ENCODE measurements at regions not wholly inside any gene's neighbourhood (a gene's known extent, or its start where the extent isn't known, plus 50 kb on each side); places are given as distances from the start of the nearest gene placed in this dataset.

GRCh38 chr18:77981874-77982273 lies 732.2 kb downstream of the GALR1 start:
- Histone ChIP-seq H3K27ac (ENCODE audit: low read length) (no peak overlapping the region), H3K9me3 (ENCODE audit: control insufficient read depth in 1 of 2, low read length in 2 of 2) (peaks cover 0 to 5% of the 10 kb centered on the region in 2 donors), H3K27me3 (ENCODE audit: low read depth, low read length) (no peaks in the 10 kb centered on the region), H3K36me3 (ENCODE audit: control insufficient read depth in 1 of 2, insufficient read depth in 2 of 2, low read length in 2 of 2) (no peaks in the 10 kb centered on the region), H3K4me1 (ENCODE audit: control insufficient read depth in 1 of 2, insufficient read depth in 2 of 2, low read length in 2 of 2) (no peaks in the 10 kb centered on the region), H3K4me3 (ENCODE audit: low read depth in 1 of 2, low read length in 2 of 2) (no peak overlapping the region)

- no peak overlapping the region for H3K4me3 ChIP-seq (ENCODE audit: low read depth in 1 of 2, low read length in 2 of 2)
- no peaks in the 10 kb centered on the region for H3K36me3 ChIP-seq (ENCODE audit: control insufficient read depth in 1 of 2, insufficient read depth in 2 of 2, low read length in 2 of 2)
- H3K9me3 ChIP-seq (ENCODE audit: control insufficient read depth in 1 of 2, low read length in 2 of 2): peaks cover 0 to 5% of the 10 kb centered on the region in 2 donors
- H3K4me1 ChIP-seq (ENCODE audit: control insufficient read depth in 1 of 2, insufficient read depth in 2 of 2, low read length in 2 of 2): no peaks in the 10 kb centered on the region
- H3K27me3 ChIP-seq (ENCODE audit: low read depth, low read length): no peaks in the 10 kb centered on the region
- H3K27ac ChIP-seq (ENCODE audit: low read length): no peak overlapping the region
Measured at GRCh38 chr18:77983270-77983669, 733.6 kb downstream of the GALR1 start.

- H3K9me3 ChIP-seq (ENCODE audit: control insufficient read depth in 1 of 2, low read length in 2 of 2): peaks cover 0 to 5% of the 10 kb centered on the region in 2 donors
- H3K4me3 ChIP-seq (ENCODE audit: low read depth in 1 of 2, low read length in 2 of 2): no peak overlapping the region
- no peaks in the 10 kb centered on the region for H3K4me1 ChIP-seq (ENCODE audit: control insufficient read depth in 1 of 2, insufficient read depth in 2 of 2, low read length in 2 of 2)
- H3K27me3 ChIP-seq (ENCODE audit: low read depth, low read length): no peaks in the 10 kb centered on the region
- no peaks in the 10 kb centered on the region for H3K36me3 ChIP-seq (ENCODE audit: control insufficient read depth in 1 of 2, insufficient read depth in 2 of 2, low read length in 2 of 2)
- no peak overlapping the region for H3K27ac ChIP-seq (ENCODE audit: low read length)
Measured at GRCh38 chr18:77984178-77984577, 734.5 kb downstream of the GALR1 start.

- H3K4me1 ChIP-seq (ENCODE audit: control insufficient read depth in 1 of 2, insufficient read depth in 2 of 2, low read length in 2 of 2): no peaks in the 10 kb centered on the region
- no peaks in the 10 kb centered on the region for H3K36me3 ChIP-seq (ENCODE audit: control insufficient read depth in 1 of 2, insufficient read depth in 2 of 2, low read length in 2 of 2)
- H3K9me3 ChIP-seq (ENCODE audit: control insufficient read depth in 1 of 2, low read length in 2 of 2): peaks cover 0 to 5% of the 10 kb centered on the region in 2 donors
- H3K27me3 ChIP-seq (ENCODE audit: low read depth, low read length): no peaks in the 10 kb centered on the region
- no peak overlapping the region for H3K27ac ChIP-seq (ENCODE audit: low read length)
- no peak overlapping the region for H3K4me3 ChIP-seq (ENCODE audit: low read depth in 1 of 2, low read length in 2 of 2)
Measured at GRCh38 chr18:77984833-77985232, 735.2 kb downstream of the GALR1 start.

DNA sequence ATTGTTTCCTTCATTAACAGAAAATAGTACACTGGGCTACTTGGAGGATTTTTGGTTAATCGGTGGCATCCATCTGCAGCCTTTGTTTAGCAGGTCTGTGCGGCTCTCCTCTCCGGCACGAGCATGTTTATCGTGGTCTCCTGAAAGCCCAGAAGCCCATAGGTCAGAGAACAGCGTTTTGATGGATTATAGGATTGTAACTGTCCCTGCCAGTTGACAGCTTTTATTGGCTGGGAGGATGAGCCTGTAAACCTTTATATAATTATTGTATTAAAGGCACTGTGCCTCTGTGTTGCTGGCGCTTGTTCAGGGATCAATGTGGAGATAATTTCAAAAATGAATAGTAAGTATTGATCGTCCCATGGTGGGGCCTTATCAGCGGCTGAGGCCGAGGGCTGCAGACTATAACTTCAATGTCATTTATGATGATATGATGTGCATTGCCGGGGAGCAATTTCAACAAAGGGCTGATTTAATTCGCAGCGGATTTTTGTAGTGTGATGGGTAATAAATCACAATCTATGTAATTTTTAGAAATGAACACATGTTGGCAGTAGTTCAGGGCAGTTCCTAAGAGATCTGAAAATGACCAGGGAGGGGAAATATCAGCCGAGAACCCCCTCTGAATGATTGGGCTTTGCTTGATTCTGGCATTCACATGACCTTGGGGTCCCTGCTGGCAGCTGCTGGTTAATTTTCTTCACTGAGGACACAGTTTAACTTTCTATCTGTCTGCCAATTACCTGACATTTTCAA lies 736.1 kb downstream of the GALR1 start:
- no peaks in the 10 kb centered on the region for H3K27me3 ChIP-seq (ENCODE audit: low read depth, low read length)
- H3K27ac ChIP-seq (ENCODE audit: low read length): no peak overlapping the region
- H3K9me3 ChIP-seq (ENCODE audit: control insufficient read depth in 1 of 2, low read length in 2 of 2): peaks cover 0 to 5% of the 10 kb centered on the region in 2 donors
- H3K4me3 ChIP-seq (ENCODE audit: low read depth in 1 of 2, low read length in 2 of 2): no peak overlapping the region
- H3K4me1 ChIP-seq (ENCODE audit: control insufficient read depth in 1 of 2, insufficient read depth in 2 of 2, low read length in 2 of 2): no peaks in the 10 kb centered on the region
- no peaks in the 10 kb centered on the region for H3K36me3 ChIP-seq (ENCODE audit: control insufficient read depth in 1 of 2, insufficient read depth in 2 of 2, low read length in 2 of 2)

GRCh38 chr18:77990131-77990530 lies 740.5 kb downstream of the GALR1 start:
- Histone ChIP-seq H3K27me3 (ENCODE audit: low read depth, low read length) (no peaks in the 10 kb centered on the region), H3K36me3 (ENCODE audit: control insufficient read depth in 1 of 2, insufficient read depth in 2 of 2, low read length in 2 of 2) (no peaks in the 10 kb centered on the region), H3K9me3 (ENCODE audit: control insufficient read depth in 1 of 2, low read length in 2 of 2) (no peaks in the 10 kb centered on the region), H3K4me3 (ENCODE audit: low read depth in 1 of 2, low read length in 2 of 2) (no peak overlapping the region), H3K27ac (ENCODE audit: low read length) (no peak overlapping the region), H3K4me1 (ENCODE audit: control insufficient read depth in 1 of 2, insufficient read depth in 2 of 2, low read length in 2 of 2) (no peaks in the 10 kb centered on the region)

DNA sequence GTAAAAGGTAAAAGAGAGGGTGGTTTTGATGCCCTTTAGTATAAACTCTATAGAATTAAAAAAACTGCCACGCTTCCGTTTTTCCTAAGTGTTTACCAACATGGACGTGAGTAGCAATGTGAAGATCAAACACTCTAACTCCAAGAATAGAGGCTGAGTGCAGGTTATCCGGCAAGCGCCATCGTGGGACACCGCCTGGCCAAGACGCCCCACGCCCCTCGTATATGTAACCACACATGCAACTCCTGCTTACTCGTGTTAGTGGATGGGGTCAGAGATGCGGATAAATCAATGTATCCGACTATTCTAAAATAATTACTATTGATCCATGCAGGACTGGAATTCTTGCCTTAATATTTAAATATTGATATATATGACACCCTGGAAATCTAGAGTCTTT lies 741.3 kb downstream of the GALR1 start:
- no peaks in the 10 kb centered on the region for H3K27me3 ChIP-seq (ENCODE audit: low read depth, low read length)
- H3K9me3 ChIP-seq (ENCODE audit: control insufficient read depth in 1 of 2, low read length in 2 of 2): no peaks in the 10 kb centered on the region
- no peaks in the 10 kb centered on the region for H3K36me3 ChIP-seq (ENCODE audit: control insufficient read depth in 1 of 2, insufficient read depth in 2 of 2, low read length in 2 of 2)
- no peak overlapping the region for H3K4me3 ChIP-seq (ENCODE audit: low read depth in 1 of 2, low read length in 2 of 2)
- H3K4me1 ChIP-seq (ENCODE audit: control insufficient read depth in 1 of 2, insufficient read depth in 2 of 2, low read length in 2 of 2): no peaks in the 10 kb centered on the region
- no peak overlapping the region for H3K27ac ChIP-seq (ENCODE audit: low read length)

DNA sequence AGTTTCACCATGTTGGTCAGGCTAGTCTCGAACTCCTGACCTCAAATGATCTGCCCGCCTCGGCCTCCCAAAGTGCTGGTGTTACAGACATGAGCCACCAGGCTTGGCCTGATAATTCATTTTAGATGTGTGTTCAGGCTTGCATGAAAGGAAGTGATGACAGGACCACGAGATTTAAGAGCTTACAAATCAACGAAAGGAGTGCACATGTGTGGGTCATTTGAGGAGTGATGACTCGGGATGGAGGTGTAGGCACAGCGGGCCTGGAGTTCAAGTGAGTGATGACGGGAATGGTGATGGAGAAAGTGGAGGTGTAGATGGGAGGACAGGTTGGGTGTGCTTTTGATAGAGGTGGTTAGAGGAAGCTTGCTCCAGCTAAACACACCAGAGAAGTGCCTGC lies 742.4 kb downstream of the GALR1 start:
- no peak overlapping the region for H3K27ac ChIP-seq (ENCODE audit: low read length)
- no peak overlapping the region for H3K4me3 ChIP-seq (ENCODE audit: low read depth in 1 of 2, low read length in 2 of 2)
- H3K36me3 ChIP-seq (ENCODE audit: control insufficient read depth in 1 of 2, insufficient read depth in 2 of 2, low read length in 2 of 2): no peaks in the 10 kb centered on the region
- no peaks in the 10 kb centered on the region for H3K27me3 ChIP-seq (ENCODE audit: low read depth, low read length)
- H3K9me3 ChIP-seq (ENCODE audit: control insufficient read depth in 1 of 2, low read length in 2 of 2): no peaks in the 10 kb centered on the region
- H3K4me1 ChIP-seq (ENCODE audit: control insufficient read depth in 1 of 2, insufficient read depth in 2 of 2, low read length in 2 of 2): no peaks in the 10 kb centered on the region

DNA sequence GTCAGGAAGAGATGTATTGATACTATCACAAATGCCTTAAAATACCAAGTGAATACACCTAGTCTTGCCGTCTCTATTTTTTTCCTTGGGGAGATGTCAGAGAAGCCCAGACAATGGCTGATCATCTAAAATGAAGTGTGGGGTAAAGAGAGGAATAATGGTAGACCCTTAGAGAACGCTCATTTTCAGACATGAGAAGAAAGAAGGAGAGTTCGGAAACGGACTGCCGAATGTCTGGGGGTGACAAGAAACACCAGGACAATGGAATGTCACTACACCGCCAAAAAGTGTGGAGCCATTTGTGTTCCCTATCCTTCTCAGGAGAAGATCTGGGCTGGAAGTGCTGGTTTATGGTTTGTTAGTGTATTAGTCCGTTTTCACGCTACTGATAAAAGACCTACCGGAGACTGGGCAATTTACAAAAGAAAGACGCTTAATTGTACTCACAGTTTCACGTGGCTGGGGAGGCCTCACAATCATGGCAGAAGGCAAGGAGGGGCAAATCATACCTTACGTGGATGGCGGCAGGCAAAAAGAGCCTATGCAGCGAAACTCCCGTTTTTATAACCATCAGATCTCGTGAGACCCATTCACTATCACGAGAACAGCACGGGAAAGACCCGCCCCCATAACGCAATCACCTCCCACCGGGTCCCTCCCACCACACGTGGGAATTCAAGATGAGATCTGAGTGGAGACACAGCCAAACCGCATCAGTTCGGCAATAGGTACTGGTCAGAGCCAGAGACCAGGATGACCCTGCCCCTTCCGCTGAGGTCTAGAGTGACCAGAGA lies 743.7 kb downstream of the GALR1 start:
- no peak overlapping the region for H3K27ac ChIP-seq (ENCODE audit: low read length)
- H3K4me1 ChIP-seq (ENCODE audit: control insufficient read depth in 1 of 2, insufficient read depth in 2 of 2, low read length in 2 of 2): no peaks in the 10 kb centered on the region
- no peaks in the 10 kb centered on the region for H3K9me3 ChIP-seq (ENCODE audit: control insufficient read depth in 1 of 2, low read length in 2 of 2)
- H3K36me3 ChIP-seq (ENCODE audit: control insufficient read depth in 1 of 2, insufficient read depth in 2 of 2, low read length in 2 of 2): no peaks in the 10 kb centered on the region
- H3K4me3 ChIP-seq (ENCODE audit: low read depth in 1 of 2, low read length in 2 of 2): no peak overlapping the region
- no peaks in the 10 kb centered on the region for H3K27me3 ChIP-seq (ENCODE audit: low read depth, low read length)

DNA sequence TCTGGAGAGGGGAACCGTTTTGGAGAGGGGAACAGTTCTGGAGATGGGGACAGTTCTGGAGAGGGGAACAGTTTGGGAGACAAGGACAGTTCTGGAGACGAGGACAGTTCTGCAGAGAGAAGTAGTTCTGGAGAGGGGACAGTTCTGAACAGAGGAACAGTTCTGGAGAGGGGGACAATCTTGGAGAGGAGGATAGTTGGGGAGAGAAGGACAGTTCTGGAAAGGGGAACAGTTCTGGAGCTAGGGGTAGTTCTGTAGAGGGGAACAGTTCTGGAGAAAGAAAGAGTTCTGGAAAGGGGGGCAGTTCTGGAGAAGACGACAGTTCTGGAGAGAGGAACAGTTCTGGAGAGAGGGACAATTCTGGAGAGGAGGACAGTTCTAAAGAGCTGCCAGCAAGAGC lies 745.9 kb downstream of the GALR1 start:
- H3K4me3 ChIP-seq (ENCODE audit: low read depth in 1 of 2, low read length in 2 of 2): no peak overlapping the region
- no peaks in the 10 kb centered on the region for H3K36me3 ChIP-seq (ENCODE audit: control insufficient read depth in 1 of 2, insufficient read depth in 2 of 2, low read length in 2 of 2)
- H3K4me1 ChIP-seq (ENCODE audit: control insufficient read depth in 1 of 2, insufficient read depth in 2 of 2, low read length in 2 of 2): no peaks in the 10 kb centered on the region
- H3K9me3 ChIP-seq (ENCODE audit: control insufficient read depth in 1 of 2, low read length in 2 of 2): peaks cover 0 to 6% of the 10 kb centered on the region in 2 donors
- H3K27ac ChIP-seq (ENCODE audit: low read length): no peak overlapping the region
- H3K27me3 ChIP-seq (ENCODE audit: low read depth, low read length): no peaks in the 10 kb centered on the region

- Histone ChIP-seq H3K36me3 (ENCODE audit: control insufficient read depth in 1 of 2, insufficient read depth in 2 of 2, low read length in 2 of 2) (no peaks in the 10 kb centered on the region), H3K27me3 (ENCODE audit: low read depth, low read length) (no peaks in the 10 kb centered on the region), H3K4me3 (ENCODE audit: low read depth in 1 of 2, low read length in 2 of 2) (no peak overlapping the region), H3K4me1 (ENCODE audit: control insufficient read depth in 1 of 2, insufficient read depth in 2 of 2, low read length in 2 of 2) (no peaks in the 10 kb centered on the region), H3K27ac (ENCODE audit: low read length) (no peak overlapping the region), H3K9me3 (ENCODE audit: control insufficient read depth in 1 of 2, low read length in 2 of 2) (peaks cover 0 to 13% of the 10 kb centered on the region in 2 donors)
Measured at GRCh38 chr18:77996737-77997136, 747.1 kb downstream of the GALR1 start.
